Astrocyte (in vitro differentiated cells and primary cell): ENCODE measurements at regions not wholly inside any gene's neighbourhood (a gene's known extent, or its start where the extent isn't known, plus 50 kb on each side); places are given as distances from the start of the nearest gene placed in this dataset.

Experiments
- DNase-seq: peaks from one replicate; pipeline ENCODE4 v3.0.0-alpha.2; 2010; ENCODE audit warnings: low read depth
- FAIRE-seq: peaks from 2 replicates; lab custom pipeline; 2011; peaks lifted over from hg19 to GRCh38; lab: Jason Lieb, UNC
- H2AFZ ChIP-seq: 2 replicates; pipeline ENCODE4 v1.6.0; 2012; ENCODE audit warnings: low read depth, low read length, inconsistent platforms
- H3K27ac ChIP-seq: 2 replicates; pipeline ENCODE4 v1.5.1; 2011; ENCODE audit warnings: low read depth, low read length, inconsistent platforms
- H3K27me3 ChIP-seq: 2 replicates; pipeline ENCODE4 v1.6.0; 2011; ENCODE audit warnings: low read length, inconsistent platforms; ENCODE audit not compliant: insufficient read depth
- H3K36me3 ChIP-seq: 2 replicates; pipeline ENCODE4 v1.5.1; 2011; ENCODE audit warnings: low read length, inconsistent platforms; ENCODE audit not compliant: insufficient read depth
- H3K4me1 ChIP-seq: 2 replicates; pipeline ENCODE4 v1.5.1; 2011; ENCODE audit warnings: low read length, inconsistent platforms; ENCODE audit not compliant: insufficient read depth
- H3K4me2 ChIP-seq: 2 replicates; pipeline ENCODE4 v1.6.0; 2012; ENCODE audit warnings: low read length, inconsistent platforms
- H3K4me3 ChIP-seq: 2 replicates; pipeline ENCODE4 v1.5.1; 2011; ENCODE audit warnings: low read depth, mild to moderate bottlenecking, low read length, inconsistent platforms; ENCODE audit not compliant: insufficient read depth
- H3K79me2 ChIP-seq: 2 replicates; pipeline ENCODE4 v1.6.0; 2012; ENCODE audit warnings: mild to moderate bottlenecking, low read length, inconsistent platforms; ENCODE audit not compliant: insufficient read depth
- H3K9ac ChIP-seq: 2 replicates; pipeline ENCODE4 v1.6.0; 2012; ENCODE audit warnings: mild to moderate bottlenecking, low read length, inconsistent platforms
- H3K9me3 ChIP-seq: 2 replicates; pipeline ENCODE4 v1.5.1; 2012; ENCODE audit warnings: low read depth, mild to moderate bottlenecking, low read length, inconsistent platforms; ENCODE audit not compliant: insufficient read depth
- H4K20me1 ChIP-seq: 2 replicates; pipeline ENCODE4 v1.6.0; 2012; ENCODE audit warnings: low read length, inconsistent platforms; ENCODE audit not compliant: insufficient read depth
- H3K27ac Mint-ChIP-seq: one replicate; pipeline ENCODE4 v1.8.0; 2021; ENCODE audit warnings: mild to moderate bottlenecking, mixed read lengths; ENCODE audit not compliant: unreplicated experiment
- H3K27me3 Mint-ChIP-seq: one replicate; pipeline ENCODE4 v1.8.0; 2021; ENCODE audit warnings: low read depth, mixed read lengths; ENCODE audit not compliant: unreplicated experiment
- H3K36me3 Mint-ChIP-seq: one replicate; pipeline ENCODE4 v1.8.0; 2021; ENCODE audit warnings: low read depth, mixed read lengths; ENCODE audit not compliant: unreplicated experiment
- H3K4me1 Mint-ChIP-seq: one replicate; pipeline ENCODE4 v1.8.0; 2021; ENCODE audit warnings: low read depth, mixed read lengths; ENCODE audit not compliant: unreplicated experiment
- H3K4me3 Mint-ChIP-seq: one replicate; pipeline ENCODE4 v1.8.0; 2021; ENCODE audit warnings: mild to moderate bottlenecking, moderate library complexity, mixed read lengths; ENCODE audit not compliant: unreplicated experiment
- H3K9me3 Mint-ChIP-seq: one replicate; pipeline ENCODE4 v1.8.0; 2021; ENCODE audit warnings: mild to moderate bottlenecking, mixed read lengths; ENCODE audit not compliant: unreplicated experiment
- EZH2 ChIP-seq: IDR thresholded peaks from 2 replicates; pipeline ENCODE4 v1.6.1; 2012; ENCODE audit warnings: mild to moderate bottlenecking, low read length, inconsistent platforms; ENCODE audit not compliant: insufficient read depth
- TF ChIP-seq, protein P1 (sequence below): IDR thresholded peaks from 2 replicates; pipeline ENCODE4 v1.5.1; 2011; ENCODE audit warnings: low read depth, mild to moderate bottlenecking, inconsistent platforms, low read length, moderate library complexity; ENCODE audit not compliant: insufficient read depth

DNA sequence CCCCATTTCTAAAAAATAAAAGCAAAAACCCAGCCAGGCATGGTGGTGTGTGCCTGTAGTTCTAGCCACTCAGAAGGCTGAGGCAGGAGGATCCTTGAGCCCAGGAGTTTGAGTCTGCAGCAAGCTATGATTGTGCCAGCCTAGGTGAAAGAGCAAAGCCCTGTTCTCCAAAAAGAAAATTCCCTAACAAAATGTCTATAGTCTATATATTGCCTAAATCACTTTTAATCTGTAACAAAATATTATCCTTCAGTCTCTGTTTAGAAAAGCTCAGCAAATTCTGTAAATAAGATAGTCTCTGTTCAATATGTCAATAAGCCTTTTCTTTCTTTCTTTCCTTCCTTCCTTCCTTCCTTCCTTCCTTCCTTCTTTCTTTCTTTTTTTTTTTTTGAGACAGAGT lies 75.8 kb upstream of the ZFP64 start:
- H3K27me3 ChIP-seq = no peaks in the 10 kb centered on the region
- FAIRE-seq (no peak), DNase-seq (no peak)
- no peak overlapping the region for H2AFZ ChIP-seq
- H4K20me1 ChIP-seq = no peaks in the 10 kb centered on the region
- no peak overlapping the region for H3K4me2 ChIP-seq
- H3K4me1 ChIP-seq = no peaks in the 10 kb centered on the region
- no peak overlapping the region for H3K9ac ChIP-seq
- no peaks in the 10 kb centered on the region for H3K79me2 ChIP-seq
- Mint-ChIP-seq H3K36me3 (no peaks in the 10 kb centered on the region), H3K9me3 (no peaks in the 10 kb centered on the region), H3K27me3 (peaks cover 3% of the 10 kb centered on the region), H3K4me3 (no peak overlapping the region), H3K4me1 (peaks cover 3% of the 10 kb centered on the region), H3K27ac (no peak overlapping the region)
- no peak overlapping the region for H3K27ac ChIP-seq
- H3K36me3 ChIP-seq = no peaks in the 10 kb centered on the region
- TF ChIP-seq, protein P1, sequence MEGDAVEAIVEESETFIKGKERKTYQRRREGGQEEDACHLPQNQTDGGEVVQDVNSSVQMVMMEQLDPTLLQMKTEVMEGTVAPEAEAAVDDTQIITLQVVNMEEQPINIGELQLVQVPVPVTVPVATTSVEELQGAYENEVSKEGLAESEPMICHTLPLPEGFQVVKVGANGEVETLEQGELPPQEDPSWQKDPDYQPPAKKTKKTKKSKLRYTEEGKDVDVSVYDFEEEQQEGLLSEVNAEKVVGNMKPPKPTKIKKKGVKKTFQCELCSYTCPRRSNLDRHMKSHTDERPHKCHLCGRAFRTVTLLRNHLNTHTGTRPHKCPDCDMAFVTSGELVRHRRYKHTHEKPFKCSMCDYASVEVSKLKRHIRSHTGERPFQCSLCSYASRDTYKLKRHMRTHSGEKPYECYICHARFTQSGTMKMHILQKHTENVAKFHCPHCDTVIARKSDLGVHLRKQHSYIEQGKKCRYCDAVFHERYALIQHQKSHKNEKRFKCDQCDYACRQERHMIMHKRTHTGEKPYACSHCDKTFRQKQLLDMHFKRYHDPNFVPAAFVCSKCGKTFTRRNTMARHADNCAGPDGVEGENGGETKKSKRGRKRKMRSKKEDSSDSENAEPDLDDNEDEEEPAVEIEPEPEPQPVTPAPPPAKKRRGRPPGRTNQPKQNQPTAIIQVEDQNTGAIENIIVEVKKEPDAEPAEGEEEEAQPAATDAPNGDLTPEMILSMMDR = no peak
- no peaks in the 10 kb centered on the region for H3K9me3 ChIP-seq
- no peak overlapping the region for H3K4me3 ChIP-seq

DNA sequence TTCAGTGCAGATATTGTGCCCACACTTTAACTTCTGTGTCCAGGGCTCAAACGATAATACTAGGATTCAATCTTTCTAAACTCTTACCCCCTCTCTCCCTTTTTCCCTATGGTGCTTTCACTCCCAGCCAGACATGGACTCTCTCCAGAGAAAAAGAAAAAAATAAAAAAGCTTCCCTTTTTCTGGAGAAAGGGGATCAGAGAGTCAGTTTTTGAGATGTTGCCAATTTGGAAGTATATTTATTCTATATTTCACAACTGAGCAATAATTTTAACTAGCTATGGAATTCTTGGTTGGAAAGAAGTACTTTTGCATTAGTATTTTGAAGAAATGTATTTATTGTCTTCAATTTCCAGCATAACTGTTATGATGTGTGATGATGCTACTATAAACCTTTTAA lies 72.2 kb upstream of the ZFP64 start:
- no peak overlapping the region for H3K4me3 Mint-ChIP-seq

DNA sequence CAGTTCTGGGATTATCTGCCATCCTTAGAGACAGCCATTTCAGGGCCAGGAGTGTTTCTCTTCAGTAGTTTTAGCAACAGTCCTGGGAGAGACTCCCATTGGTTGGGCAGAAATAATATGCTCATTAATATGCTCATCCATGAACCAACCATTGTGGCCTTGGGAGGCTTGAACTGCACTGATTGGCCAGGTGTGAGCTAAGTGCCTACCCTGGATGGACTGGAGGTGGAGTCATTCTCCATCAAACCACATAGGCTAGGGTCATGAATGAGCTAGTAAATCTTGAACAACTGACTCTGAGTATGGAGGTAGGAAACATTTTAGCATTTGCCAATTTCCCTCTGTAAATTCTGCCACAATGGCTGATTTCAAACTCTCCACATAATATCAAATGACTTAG lies 70.2 kb upstream of the ZFP64 start:
- Mint-ChIP-seq H3K27me3 (peaks cover 7% of the 10 kb centered on the region), H3K27ac (no peak overlapping the region), H3K36me3 (no peaks in the 10 kb centered on the region), H3K4me1 (no peaks in the 10 kb centered on the region), H3K9me3 (peaks cover 2% of the 10 kb centered on the region), H3K4me3 (no peak overlapping the region)
- Histone ChIP-seq H3K4me1 (no peaks in the 10 kb centered on the region), H3K79me2 (no peaks in the 10 kb centered on the region), H3K4me3 (no peak overlapping the region), H3K36me3 (no peaks in the 10 kb centered on the region), H3K4me2 (no peak overlapping the region), H3K27ac (no peak overlapping the region), H3K9ac (no peak overlapping the region), H3K27me3 (no peaks in the 10 kb centered on the region), H3K9me3 (no peaks in the 10 kb centered on the region), H2AFZ (no peak overlapping the region), H4K20me1 (no peaks in the 10 kb centered on the region)
- FAIRE-seq (no peak), DNase-seq (no peak)
- no peak for TF ChIP-seq EZH2
- TF ChIP-seq, protein P1 = no peak

More for the DNA sequence above, 72.2 kb upstream of the ZFP64 start:
- H3K27me3 ChIP-seq = no peaks in the 10 kb centered on the region
- no peaks in the 10 kb centered on the region for H3K4me1 ChIP-seq
- H3K4me2 ChIP-seq = no peak overlapping the region
- no peak overlapping the region for H3K27ac ChIP-seq
- FAIRE-seq (no peak), DNase-seq (no peak)
- Mint-ChIP-seq H3K9me3 (no peaks in the 10 kb centered on the region), H3K36me3 (no peaks in the 10 kb centered on the region), H3K27me3 (peaks cover 7% of the 10 kb centered on the region), H3K27ac (no peak overlapping the region), H3K4me1 (peaks cover 3% of the 10 kb centered on the region)
- no peaks in the 10 kb centered on the region for H3K36me3 ChIP-seq
- no peak overlapping the region for H3K9ac ChIP-seq
- no peaks in the 10 kb centered on the region for H3K79me2 ChIP-seq
- H3K4me3 ChIP-seq = no peak overlapping the region
- H4K20me1 ChIP-seq = no peaks in the 10 kb centered on the region
- H2AFZ ChIP-seq = no peak overlapping the region
- TF ChIP-seq, protein P1 = no peak
- TF ChIP-seq EZH2 = no peak
- H3K9me3 ChIP-seq = no peaks in the 10 kb centered on the region
